ENCODE measurements at regions not wholly inside any gene's neighbourhood (a gene's known extent, or its start where the extent isn't known, plus 50 kb on each side); places are given as distances from the start of the nearest gene placed in this dataset.

DNA sequence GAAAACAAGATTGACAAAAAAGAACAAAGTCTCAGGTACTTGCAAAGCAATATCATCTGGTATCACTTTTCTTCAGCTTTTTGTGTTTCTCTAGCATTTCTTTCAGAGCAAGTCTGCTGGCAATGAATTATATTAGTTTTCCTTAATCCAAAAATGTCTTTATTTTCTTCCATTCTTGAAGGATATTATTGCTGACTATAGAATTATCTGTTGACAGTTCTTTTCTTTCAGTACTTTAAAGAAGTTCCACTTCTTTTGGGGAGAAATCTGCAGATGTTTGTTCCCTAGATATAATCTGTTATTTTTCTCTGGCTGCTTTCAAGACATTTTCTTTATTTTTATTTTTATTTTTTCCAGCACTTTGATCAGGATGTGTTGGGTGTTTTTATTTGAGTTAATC lies 161.8 kb upstream of the SPRED2 start:
- Mint-ChIP-seq H3K9me3 (ENCODE audit: insufficient read depth) (no peaks in the 10 kb centered on the region), H3K4me1 (no peaks in the 10 kb centered on the region), H3K4me3 (no peak overlapping the region), H3K27ac (no peak overlapping the region), H3K27me3 (no peaks in the 10 kb centered on the region)
- intact Hi-C loops (cut with micrococcal nuclease): no loop called here
- no peaks in the 10 kb centered on the region for H3K27me3 ChIP-seq (replicated peaks in 1 of 4; ENCODE audit: control extremely low read depth in 1 of 4, control insufficient read depth in 3 of 4, insufficient read depth in 4 of 4, low read length in 3 of 4)
- H3K36me3 ChIP-seq (replicated peaks in 1 of 2; ENCODE audit: control extremely low read depth in 1 of 2, control insufficient read depth in 1 of 2, extremely low read depth in 1 of 2, insufficient read depth in 2 of 2, low read length in 1 of 2): no peaks in the 10 kb centered on the region
- H3K4me2 ChIP-seq (replicated peaks; ENCODE audit: low read depth, low read length, poor library complexity, severe bottlenecking): no peak overlapping the region
- H3K9ac ChIP-seq (ENCODE audit: low read length): no peak overlapping the region
- POLR2A ChIA-PET: no interaction called here
- H4K20me1 ChIP-seq (ENCODE audit: control insufficient read depth, insufficient read depth, low read length, poor library complexity, severe bottlenecking): no peaks in the 10 kb centered on the region
- no peak for TF ChIP-seq EZH2 (IDR thresholded peaks at IDR 0.05; ENCODE audit: borderline replicate concordance, insufficient read depth, low read depth, low read length, poor library complexity, severe bottlenecking)
- TF ChIP-seq, protein P1, sequence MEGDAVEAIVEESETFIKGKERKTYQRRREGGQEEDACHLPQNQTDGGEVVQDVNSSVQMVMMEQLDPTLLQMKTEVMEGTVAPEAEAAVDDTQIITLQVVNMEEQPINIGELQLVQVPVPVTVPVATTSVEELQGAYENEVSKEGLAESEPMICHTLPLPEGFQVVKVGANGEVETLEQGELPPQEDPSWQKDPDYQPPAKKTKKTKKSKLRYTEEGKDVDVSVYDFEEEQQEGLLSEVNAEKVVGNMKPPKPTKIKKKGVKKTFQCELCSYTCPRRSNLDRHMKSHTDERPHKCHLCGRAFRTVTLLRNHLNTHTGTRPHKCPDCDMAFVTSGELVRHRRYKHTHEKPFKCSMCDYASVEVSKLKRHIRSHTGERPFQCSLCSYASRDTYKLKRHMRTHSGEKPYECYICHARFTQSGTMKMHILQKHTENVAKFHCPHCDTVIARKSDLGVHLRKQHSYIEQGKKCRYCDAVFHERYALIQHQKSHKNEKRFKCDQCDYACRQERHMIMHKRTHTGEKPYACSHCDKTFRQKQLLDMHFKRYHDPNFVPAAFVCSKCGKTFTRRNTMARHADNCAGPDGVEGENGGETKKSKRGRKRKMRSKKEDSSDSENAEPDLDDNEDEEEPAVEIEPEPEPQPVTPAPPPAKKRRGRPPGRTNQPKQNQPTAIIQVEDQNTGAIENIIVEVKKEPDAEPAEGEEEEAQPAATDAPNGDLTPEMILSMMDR (IDR thresholded peaks at IDR 0.05): no peak
- DNase-seq (no peak), ATAC-seq (ENCODE audit: low read depth) (no peak)
- H3K9me3 ChIP-seq (ENCODE audit: control extremely low read depth in 1 of 3, control insufficient read depth in 2 of 3, insufficient read depth in 1 of 3, low read length in 2 of 3): peaks cover 0 to 7% (median 5%) of the 10 kb centered on the region in 3 donors
- H2AFZ ChIP-seq (ENCODE audit: insufficient read depth, low read depth, low read length, poor library complexity, severe bottlenecking): no peak overlapping the region
- no peaks in the 10 kb centered on the region for H3K4me1 ChIP-seq (ENCODE audit: control insufficient read depth in 2 of 2, insufficient read depth in 2 of 2, low read length in 2 of 2)
- H3K79me2 ChIP-seq (ENCODE audit: control insufficient read depth, insufficient read depth, low read length): no peaks in the 10 kb centered on the region
- CTCF ChIA-PET: no interaction called here
- no peak overlapping the region for H3K4me3 ChIP-seq (ENCODE audit: control extremely low read depth in 1 of 5, extremely low read depth in 1 of 5, insufficient read depth in 1 of 5, low read depth in 2 of 5, low read length in 4 of 5)
- no peak overlapping the region for H3K27ac ChIP-seq (ENCODE audit: low read length in 2 of 2)

DNA sequence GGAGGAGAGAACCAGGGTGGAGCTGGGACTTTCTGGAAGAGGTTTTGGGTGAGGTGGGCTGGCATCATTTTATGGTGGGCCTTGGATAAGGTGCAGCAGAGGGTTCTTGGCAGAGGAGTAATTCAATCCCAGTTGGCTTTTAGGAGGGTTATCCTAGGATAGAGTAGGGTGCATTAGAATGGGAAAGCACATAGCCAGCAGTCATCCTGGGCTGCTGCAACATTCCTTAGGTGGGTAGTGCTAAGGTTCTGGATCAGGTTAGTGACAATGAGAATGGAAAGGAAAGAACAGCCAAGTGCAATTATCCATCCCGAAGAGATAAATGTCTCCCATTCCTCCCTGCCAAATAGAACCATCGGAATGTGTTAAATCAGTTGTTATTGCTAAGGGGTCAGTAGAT lies 157.3 kb upstream of the SPRED2 start:
- Mint-ChIP-seq H3K4me3 (no peak overlapping the region), H3K9me3 (ENCODE audit: insufficient read depth) (no peaks in the 10 kb centered on the region), H3K27ac (no peak overlapping the region), H3K4me1 (no peaks in the 10 kb centered on the region), H3K27me3 (peaks cover 3% of the 10 kb centered on the region)
- Histone ChIP-seq H3K4me2 (replicated peaks; ENCODE audit: low read depth, low read length, poor library complexity, severe bottlenecking) (no peak overlapping the region), H3K79me2 (ENCODE audit: control insufficient read depth, insufficient read depth, low read length) (no peaks in the 10 kb centered on the region), H3K27me3 (replicated peaks in 1 of 4; ENCODE audit: control extremely low read depth in 1 of 4, control insufficient read depth in 3 of 4, insufficient read depth in 4 of 4, low read length in 3 of 4) (no peaks in the 10 kb centered on the region), H3K4me1 (ENCODE audit: control insufficient read depth in 2 of 2, insufficient read depth in 2 of 2, low read length in 2 of 2) (no peaks in the 10 kb centered on the region), H4K20me1 (ENCODE audit: control insufficient read depth, insufficient read depth, low read length, poor library complexity, severe bottlenecking) (no peaks in the 10 kb centered on the region), H3K27ac (ENCODE audit: low read length in 2 of 2) (no peak overlapping the region), H3K4me3 (ENCODE audit: control extremely low read depth in 1 of 5, extremely low read depth in 1 of 5, insufficient read depth in 1 of 5, low read depth in 2 of 5, low read length in 4 of 5) (no peak overlapping the region), H3K36me3 (replicated peaks in 1 of 2; ENCODE audit: control extremely low read depth in 1 of 2, control insufficient read depth in 1 of 2, extremely low read depth in 1 of 2, insufficient read depth in 2 of 2, low read length in 1 of 2) (no peaks in the 10 kb centered on the region), H3K9me3 (ENCODE audit: control extremely low read depth in 1 of 3, control insufficient read depth in 2 of 3, insufficient read depth in 1 of 3, low read length in 2 of 3) (peaks cover 0 to 14% (median 5%) of the 10 kb centered on the region in 3 donors), H2AFZ (ENCODE audit: insufficient read depth, low read depth, low read length, poor library complexity, severe bottlenecking) (no peak overlapping the region), H3K9ac (ENCODE audit: low read length) (no peak overlapping the region)
- DNase-seq (no peak), ATAC-seq (ENCODE audit: low read depth) (no peak)
- intact Hi-C loops (cut with micrococcal nuclease): no loop called here
- WGBS (ENCODE audit: insufficient coverage): no CpG with 5 or more reads among the region's 2 CpGs
- POLR2A ChIA-PET: no interaction called here
- TF ChIP-seq, protein P1 (IDR thresholded peaks at IDR 0.05): no peak
- no peak for TF ChIP-seq EZH2 (IDR thresholded peaks at IDR 0.05; ENCODE audit: borderline replicate concordance, insufficient read depth, low read depth, low read length, poor library complexity, severe bottlenecking)
- CTCF ChIA-PET: interaction anchor here (1.5 kb wide), 1 partner anchor 12 kb away, joined by 3 read pairs; no protein-coding TSS in a partner anchor

All from B cell (primary cell).